ENCODE measurements at regions not wholly inside any gene's neighbourhood (a gene's known extent, or its start where the extent isn't known, plus 50 kb on each side); places are given as distances from the start of the nearest gene placed in this dataset.

DNA sequence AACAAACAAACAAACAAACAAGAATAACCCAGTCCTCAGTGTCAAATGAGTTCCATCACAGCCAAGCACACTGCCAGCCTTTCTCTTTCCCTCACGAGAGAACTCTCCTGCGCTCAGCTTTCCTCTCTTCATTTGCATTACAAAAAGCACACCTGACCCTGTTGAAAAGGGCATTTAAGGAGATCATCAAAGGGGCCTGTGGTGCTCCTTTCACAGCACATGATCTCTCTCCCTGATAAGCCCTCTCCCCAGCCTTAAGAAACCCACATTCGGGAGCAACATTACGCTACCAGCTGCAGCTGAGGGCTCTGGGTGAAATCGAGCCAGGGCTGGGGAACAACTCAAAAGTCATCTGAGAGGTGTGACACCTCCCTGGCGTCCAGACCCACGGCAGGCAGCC lies 165.6 kb upstream of the TMCC3 start:
- DNase-seq (ENCODE audit: low read depth in 2 of 2) = no peak

DNA sequence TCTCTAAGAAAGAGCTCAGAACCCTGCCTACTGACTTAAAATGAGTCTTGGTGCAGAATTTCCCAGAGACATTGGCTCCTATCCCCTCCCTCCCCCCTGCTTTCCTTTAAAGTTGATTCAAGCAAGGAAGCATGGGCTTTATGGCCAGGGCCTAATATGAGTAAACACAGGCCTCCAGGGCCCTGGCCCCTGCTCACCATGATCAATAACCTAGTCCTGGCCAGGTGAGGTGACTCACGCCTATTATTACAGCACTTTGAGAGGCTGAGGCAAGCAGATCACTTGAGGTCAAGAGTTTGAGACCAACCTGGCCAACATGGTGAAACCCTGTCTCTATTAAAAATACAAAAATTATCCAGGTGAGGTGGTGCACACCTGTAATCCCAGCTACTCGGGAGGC lies 165.1 kb upstream of the TMCC3 start:
- DNase-seq (ENCODE audit: low read depth in 2 of 2) = no peak

GRCh38 chr12:94813314-94813713 lies 163.0 kb upstream of the TMCC3 start:
- no peak for DNase-seq (ENCODE audit: low read depth in 2 of 2)

DNA sequence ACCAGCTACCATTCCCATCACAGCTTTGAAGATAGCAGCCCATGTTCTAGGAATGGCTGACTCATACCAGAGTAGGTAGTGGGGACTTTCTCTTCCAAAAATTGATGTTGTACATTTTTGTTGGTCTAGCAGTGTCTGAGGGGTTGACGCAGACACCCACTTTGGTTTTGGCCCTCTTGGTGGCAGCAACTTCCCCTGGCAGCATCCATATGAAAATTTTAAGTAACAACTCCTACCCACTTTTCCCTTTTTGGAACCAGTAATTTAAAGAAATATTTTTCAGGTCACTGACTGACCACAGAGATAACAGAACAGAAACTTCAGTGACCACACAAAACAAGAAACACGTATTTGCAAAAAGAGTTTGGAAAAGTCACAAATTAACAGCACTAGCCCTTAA lies 162.0 kb upstream of the TMCC3 start:
- no peak for DNase-seq (ENCODE audit: low read depth in 2 of 2)

DNA sequence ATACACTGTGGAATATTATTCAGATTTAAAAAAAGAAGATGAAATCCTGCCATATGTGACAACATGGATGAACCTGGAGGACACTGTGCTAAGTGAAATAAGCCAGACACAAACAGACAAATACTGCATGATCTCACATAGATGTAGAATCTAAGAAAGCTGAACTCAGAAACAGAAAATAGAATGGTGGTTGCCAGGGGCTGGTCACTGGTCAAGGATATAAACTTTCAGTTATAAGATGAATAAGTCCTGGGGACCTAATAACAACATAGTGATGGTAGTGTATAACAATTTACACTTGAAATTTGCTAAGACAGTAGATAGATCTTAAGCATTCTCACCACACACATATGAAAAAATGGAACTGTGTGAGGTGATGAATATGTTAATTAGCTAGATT lies 161.3 kb upstream of the TMCC3 start:
- DNase-seq (ENCODE audit: low read depth in 2 of 2) = no peak

- no peak for DNase-seq (ENCODE audit: low read depth in 2 of 2)
These were observed 157.6 kb upstream of the TMCC3 start for GRCh38 chr12:94807951-94808350.

DNA sequence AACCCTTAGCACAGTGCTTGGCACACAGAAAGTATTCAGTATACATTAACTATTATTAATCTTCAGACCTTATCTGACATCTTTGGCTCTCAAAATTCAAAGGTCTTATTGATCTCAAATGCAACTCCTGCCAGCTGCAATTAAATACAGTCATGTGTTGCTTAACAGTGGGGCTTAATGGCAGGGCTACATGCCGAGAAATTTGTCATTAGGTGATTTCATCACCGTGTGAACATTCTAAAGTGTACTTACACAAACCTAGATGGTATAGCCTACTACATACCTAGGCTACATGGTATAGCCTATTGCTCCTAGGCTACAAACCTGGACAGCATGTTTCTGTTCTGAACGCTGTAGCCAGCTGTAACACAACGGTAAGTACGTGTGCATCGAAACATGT lies 156.3 kb upstream of the TMCC3 start:
- no peak for DNase-seq (ENCODE audit: low read depth in 2 of 2)

GRCh38 chr12:94805749-94806529 lies 155.6 kb upstream of the TMCC3 start:
- DNase-seq (ENCODE audit: low read depth in 2 of 2) = peak; percentile 71 to 74

DNA sequence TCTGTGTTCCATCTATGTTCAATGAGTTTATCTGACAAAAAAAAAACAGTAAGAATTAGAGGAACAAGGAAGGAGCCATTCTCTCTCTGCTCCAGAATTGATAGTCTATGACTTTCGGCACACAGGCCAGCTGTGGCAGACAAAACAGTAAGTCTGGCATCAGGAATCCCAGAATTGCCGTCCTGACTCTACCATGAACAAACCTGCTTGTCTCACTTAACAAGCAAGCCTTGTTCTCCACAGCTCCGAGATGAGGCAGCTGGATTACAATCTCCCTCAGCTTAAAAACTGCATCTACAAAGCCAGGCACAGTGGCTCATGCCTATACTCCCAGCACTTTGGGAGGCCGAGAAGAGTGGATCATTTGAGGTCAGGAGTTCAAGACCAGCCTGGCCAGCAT lies 153.6 kb upstream of the TMCC3 start:
- no peak for DNase-seq (ENCODE audit: low read depth in 2 of 2)

GRCh38 chr12:94802796-94803195 lies 152.4 kb upstream of the TMCC3 start:
- no peak for DNase-seq (ENCODE audit: low read depth in 2 of 2)

- no peak for DNase-seq (ENCODE audit: low read depth in 2 of 2)
These were observed 151.4 kb upstream of the TMCC3 start for GRCh38 chr12:94801745-94802144.

- DNase-seq (ENCODE audit: low read depth in 2 of 2) = no peak
These were observed 148.8 kb upstream of the TMCC3 start for GRCh38 chr12:94799136-94799535.

GRCh38 chr12:94798113-94798512 lies 147.8 kb upstream of the TMCC3 start:
- no peak for DNase-seq (ENCODE audit: low read depth in 2 of 2)

DNA sequence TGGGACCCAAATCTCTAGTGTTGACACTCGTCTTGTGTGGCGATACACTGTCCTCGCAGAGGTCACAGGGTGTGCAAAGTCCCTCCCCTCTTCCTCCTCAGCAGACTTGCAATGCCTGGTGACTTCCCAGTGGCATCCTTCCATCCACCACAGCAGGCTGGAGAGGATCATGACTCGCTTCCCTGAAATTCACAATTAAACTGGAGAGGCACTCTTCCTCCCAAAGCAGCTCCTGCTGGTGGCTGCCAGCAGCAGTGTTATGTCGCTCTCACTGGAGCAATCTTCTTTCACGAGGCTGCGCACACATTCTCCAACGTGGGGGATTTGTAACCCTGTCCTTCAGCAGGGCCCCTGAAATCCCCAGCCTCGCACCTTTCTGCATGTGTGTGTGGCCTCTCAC lies 145.2 kb upstream of the TMCC3 start:
- peak; percentile 63 to 64 for DNase-seq (ENCODE audit: low read depth in 2 of 2)

DNA sequence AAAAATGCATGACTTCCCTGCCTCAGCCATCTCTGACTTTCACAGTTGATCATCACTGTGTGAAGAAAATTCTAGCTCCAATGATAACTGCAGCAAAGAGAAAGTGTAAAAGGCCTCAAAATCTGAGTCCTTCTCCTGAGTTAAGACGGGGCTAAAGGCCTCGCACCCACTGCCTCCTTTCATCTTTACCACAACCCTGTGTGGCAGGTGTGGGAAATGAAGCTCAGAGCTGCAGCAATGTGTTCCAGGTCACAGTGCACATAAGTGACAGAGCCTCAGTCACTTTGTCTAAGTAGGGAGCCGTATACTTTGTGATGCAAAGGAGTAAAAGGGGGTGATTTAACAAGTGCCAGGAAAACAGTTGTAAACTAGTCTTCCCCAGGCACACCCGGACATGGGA lies 144.7 kb upstream of the TMCC3 start:
- DNase-seq (ENCODE audit: low read depth in 2 of 2) = no peak

DNA sequence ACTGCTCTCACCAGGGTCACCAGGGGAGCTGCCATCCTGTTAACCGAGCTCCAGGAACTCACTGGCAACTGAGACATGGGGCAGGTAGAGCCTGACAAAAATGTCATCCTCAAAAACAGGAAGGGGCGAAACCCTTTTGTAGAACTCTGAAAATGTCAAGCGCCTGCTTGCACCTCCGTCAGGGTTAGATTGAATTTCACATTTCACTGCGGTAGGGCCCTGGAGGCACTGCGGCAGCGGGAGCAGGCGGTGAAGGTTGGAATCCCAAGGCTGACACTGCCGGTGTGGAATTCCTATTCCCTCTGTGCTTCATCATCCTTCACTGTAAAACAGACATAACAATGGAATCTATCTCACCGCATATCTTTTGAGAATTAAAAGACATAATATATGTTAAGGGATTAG lies 142.8 kb upstream of the TMCC3 start:
- DNase-seq (ENCODE audit: low read depth in 2 of 2) = peak; percentile 43 to 51

- DNase-seq (ENCODE audit: low read depth in 2 of 2) = no peak
These were observed 142.3 kb upstream of the TMCC3 start for GRCh38 chr12:94792693-94793092.

- DNase-seq (ENCODE audit: low read depth in 2 of 2) = no peak
These were observed 141.6 kb upstream of the TMCC3 start for GRCh38 chr12:94791933-94792332.

DNA sequence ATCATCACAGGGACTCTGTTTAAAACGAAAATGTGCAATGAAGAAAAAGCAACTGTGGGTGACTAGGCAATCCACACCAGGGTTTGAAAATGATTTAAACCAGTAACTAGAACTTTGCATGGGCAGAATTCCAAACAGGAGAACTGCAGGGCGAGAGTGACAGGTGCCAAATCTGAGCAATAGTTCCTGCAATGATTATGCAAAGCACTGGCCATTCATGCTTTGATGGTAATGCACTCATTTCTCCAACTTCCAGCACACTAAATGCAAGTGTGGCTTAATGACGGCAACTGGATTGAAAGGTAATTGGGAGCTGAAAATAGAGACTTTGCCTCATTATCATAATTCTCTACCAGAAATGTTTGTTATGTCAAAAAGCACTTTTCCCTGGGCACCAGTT lies 140.5 kb upstream of the TMCC3 start:
- no peak for DNase-seq (ENCODE audit: low read depth in 2 of 2)

GRCh38 chr12:94790370-94790769 lies 140.0 kb upstream of the TMCC3 start:
- DNase-seq (ENCODE audit: low read depth in 2 of 2) = no peak

DNA sequence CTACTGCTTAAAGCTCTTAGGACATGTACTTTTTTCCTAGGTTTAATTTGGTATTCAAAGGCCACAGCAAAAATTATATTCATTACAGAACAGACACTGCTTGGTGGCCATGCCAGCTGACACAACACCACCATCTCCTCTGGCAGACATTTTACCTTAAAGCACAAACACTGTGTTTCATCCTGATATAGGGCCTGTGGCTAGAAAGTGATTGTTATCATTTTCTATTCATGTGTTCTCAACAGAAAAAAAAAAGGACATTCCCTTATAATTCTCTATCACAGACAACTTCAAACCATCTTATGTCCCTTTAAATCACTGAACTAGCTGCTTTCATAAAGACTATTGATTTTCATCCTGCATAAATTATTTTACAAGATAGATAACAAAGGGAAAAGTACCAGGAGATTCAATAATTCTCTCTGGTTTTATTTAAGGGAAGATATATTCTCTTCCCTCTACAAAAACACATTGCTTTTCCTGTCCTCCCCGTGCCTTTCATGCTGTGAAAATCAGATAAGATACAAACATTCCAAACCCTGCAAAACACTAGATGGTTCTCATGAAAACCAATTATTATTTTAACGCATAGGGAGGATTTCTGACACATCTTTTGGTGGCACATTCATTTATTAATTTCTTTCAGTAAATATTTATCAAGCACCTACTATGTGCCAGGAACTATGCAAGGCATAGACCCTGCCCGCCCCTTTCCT lies 139.3 kb upstream of the TMCC3 start:
- no peak for DNase-seq (ENCODE audit: low read depth in 2 of 2)

DNA sequence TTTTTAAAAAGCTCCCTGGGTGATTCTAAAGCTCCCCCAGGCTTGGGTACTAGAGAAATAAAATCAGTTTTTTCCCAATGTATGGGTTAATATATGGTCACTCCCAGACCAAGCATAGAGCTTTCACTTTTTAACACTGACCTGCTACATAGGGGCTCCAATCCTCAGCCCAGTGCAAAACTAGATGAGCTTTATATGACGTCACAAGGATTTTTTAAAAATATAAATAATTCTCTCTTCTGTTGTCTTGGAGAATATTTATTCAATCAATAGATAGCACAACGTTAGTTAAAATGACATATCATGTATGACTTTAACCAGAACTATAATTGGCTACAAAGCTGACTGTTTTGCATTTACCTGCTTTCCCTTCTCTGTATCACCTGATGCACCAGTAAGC lies 137.9 kb upstream of the TMCC3 start:
- DNase-seq (ENCODE audit: low read depth in 2 of 2) = no peak

DNA sequence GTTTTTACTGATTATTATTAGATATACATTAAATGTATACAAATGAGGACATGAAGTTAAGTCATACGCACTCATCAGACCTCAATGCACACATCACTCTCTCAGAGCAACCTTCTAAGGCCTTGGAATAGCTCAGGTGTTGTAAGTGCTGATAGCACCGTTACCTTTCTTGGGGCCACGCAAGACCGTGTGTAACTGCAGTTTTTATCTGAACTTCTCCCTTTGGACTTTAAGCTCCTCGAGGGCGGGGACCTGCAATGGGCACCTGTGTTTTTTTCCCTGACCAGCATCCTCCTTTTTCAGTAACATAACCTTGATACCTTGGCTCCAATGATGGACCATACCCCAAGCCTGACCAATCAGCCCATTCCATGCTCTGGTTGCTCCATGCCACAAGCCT lies 136.5 kb upstream of the TMCC3 start:
- DNase-seq (ENCODE audit: low read depth in 2 of 2) = no peak

DNA sequence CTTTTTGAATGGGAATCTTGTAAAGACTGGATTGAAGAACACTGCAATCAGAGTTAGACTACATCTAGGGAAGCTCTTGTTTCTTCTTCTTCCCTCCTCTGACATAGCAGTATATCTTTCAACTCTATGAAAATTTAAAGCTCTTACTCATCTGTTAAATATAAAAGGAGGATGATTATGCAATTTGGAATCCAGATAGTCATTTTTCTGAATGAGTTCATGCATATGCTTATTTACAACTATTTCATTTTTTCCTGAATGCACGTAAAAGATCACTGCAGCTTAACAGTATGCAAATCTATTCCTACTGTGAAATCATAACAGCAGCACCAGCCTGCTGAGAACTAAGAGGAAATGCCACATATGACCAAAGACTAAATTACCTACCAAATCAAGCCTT lies 133.5 kb upstream of the TMCC3 start:
- DNase-seq (ENCODE audit: low read depth in 2 of 2) = peak; percentile 80 to 82

All from fibroblast of skin of left quadriceps (primary cell).